Brain microvascular endothelial cell (primary cell): ENCODE measurements at regions not wholly inside any gene's neighbourhood (a gene's known extent, or its start where the extent isn't known, plus 50 kb on each side); places are given as distances from the start of the nearest gene placed in this dataset.

Experiments used
- DNase-seq: peaks from one replicate; pipeline ENCODE4 v3.0.0-alpha.2; 2020
- H3K27ac ChIP-seq: fragments of 250-450 bp; sonication (Bioruptor Pico); 2 replicates; pipeline ENCODE4 v1.5.1; 2020; ENCODE audit warnings: mild to moderate bottlenecking, moderate library complexity
- H3K27me3 ChIP-seq: fragments of 250-450 bp; sonication (Bioruptor Pico); replicated peaks from 2 replicates; pipeline ENCODE4 v1.5.1; 2020; ENCODE audit warnings: mild to moderate bottlenecking
- H3K36me3 ChIP-seq: fragments of 250-450 bp; sonication (Bioruptor Pico); replicated peaks from 2 replicates; pipeline ENCODE4 v1.5.1; 2020; ENCODE audit warnings: mild to moderate bottlenecking
- H3K4me3 ChIP-seq: 2 replicates; pipeline ENCODE4 v1.5.1; 2011; ENCODE audit warnings: low read depth, mild to moderate bottlenecking, control low read depth, low read length, moderate library complexity
- in situ Hi-C: cut with HindIII; loops from 2 replicates; pipeline ENCODE4 v1.10.0; 2017; ENCODE audit warnings: low sequenced_read_pairs, low pct_ligation_motif_present
- TF ChIP-seq, protein P1 (sequence below): IDR thresholded peaks from 2 replicates; pipeline ENCODE4 v1.5.1; 2011; ENCODE audit warnings: low read depth, mild to moderate bottlenecking, moderate library complexity, low read length, control low read depth, inconsistent platforms; ENCODE audit errors: missing control alignments

DNA sequence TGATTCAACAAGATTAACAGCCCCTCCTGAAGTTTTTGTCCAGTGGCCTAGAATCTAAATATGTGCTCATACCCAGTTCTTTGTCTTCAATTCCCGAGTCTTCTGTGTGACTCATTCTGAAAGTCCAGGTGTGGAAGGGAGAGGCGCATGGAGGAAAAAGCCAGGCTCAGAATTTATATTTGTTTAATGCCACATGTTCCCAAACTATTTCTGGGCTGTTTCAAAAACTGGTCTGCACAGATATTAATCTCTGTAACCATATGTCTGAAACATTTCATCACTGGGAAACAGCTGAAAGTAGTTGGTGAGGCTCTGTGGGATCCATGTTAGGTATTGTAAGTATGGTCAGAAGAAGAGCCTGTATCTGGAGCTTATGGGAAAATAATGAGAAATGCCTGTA is 266.0 kb downstream of the PAX1 start:
- H3K4me3 ChIP-seq, result no peak overlapping the region
- TF ChIP-seq, protein P1, sequence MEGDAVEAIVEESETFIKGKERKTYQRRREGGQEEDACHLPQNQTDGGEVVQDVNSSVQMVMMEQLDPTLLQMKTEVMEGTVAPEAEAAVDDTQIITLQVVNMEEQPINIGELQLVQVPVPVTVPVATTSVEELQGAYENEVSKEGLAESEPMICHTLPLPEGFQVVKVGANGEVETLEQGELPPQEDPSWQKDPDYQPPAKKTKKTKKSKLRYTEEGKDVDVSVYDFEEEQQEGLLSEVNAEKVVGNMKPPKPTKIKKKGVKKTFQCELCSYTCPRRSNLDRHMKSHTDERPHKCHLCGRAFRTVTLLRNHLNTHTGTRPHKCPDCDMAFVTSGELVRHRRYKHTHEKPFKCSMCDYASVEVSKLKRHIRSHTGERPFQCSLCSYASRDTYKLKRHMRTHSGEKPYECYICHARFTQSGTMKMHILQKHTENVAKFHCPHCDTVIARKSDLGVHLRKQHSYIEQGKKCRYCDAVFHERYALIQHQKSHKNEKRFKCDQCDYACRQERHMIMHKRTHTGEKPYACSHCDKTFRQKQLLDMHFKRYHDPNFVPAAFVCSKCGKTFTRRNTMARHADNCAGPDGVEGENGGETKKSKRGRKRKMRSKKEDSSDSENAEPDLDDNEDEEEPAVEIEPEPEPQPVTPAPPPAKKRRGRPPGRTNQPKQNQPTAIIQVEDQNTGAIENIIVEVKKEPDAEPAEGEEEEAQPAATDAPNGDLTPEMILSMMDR, result no peak
- in situ Hi-C loops, result no loop called here

DNA sequence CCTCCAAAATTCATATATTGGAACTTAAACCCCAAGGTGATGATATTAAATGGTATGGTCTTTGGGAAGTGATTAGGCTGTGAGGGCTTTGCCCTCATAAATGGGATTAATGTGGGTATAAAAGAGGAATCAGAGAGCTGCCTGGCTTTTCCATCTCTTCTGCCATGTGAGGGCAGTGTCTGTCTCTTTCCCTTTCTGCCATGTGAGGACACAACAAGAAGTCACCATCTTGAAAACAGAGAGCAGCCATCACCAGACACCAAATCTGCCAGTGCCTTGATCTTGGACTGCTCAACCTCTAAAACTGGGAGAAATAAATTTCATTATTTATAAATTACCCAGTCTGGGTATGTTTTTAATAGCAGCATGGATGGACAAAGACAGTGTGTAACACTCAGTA is 263.0 kb downstream of the PAX1 start:
- H3K36me3 ChIP-seq, result no peaks in the 10 kb centered on the region
- H3K27me3 ChIP-seq, result no peaks in the 10 kb centered on the region
- DNase-seq, result no peak
- H3K4me3 ChIP-seq, result no peak overlapping the region
- in situ Hi-C loops, result no loop called here
- H3K27ac ChIP-seq, result no peak overlapping the region
- TF ChIP-seq, protein P1, result no peak

More for the DNA sequence above, 266.0 kb downstream of the PAX1 start:
- Histone ChIP-seq H3K27me3 (no peaks in the 10 kb centered on the region), H3K27ac (no peak overlapping the region), H3K36me3 (no peaks in the 10 kb centered on the region)
- no peak for DNase-seq

DNA sequence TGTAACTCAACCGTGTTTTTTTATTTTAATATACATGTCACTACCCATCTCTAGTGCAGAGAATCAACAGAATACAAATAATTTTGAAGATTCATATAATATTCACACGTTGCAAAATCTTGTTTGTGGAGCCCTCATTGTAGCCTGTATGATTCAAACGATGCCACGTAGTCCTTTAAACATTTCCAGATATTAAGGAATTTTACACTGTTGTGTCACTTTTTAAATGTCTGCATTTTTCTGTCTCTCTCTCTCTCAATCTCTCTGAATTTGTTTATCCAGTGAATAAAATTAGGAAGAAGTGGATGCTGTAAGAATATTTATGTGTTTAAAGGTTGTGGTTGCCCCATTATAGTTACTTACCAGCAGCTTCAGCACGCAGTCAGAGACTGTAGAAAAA is 262.0 kb downstream of the PAX1 start:
- no peaks in the 10 kb centered on the region for H3K36me3 ChIP-seq
- DNase-seq, result no peak
- TF ChIP-seq, protein P1, result no peak
- no peak overlapping the region for H3K4me3 ChIP-seq
- no peaks in the 10 kb centered on the region for H3K27me3 ChIP-seq
- in situ Hi-C loops, result no loop called here
- no peak overlapping the region for H3K27ac ChIP-seq

DNA sequence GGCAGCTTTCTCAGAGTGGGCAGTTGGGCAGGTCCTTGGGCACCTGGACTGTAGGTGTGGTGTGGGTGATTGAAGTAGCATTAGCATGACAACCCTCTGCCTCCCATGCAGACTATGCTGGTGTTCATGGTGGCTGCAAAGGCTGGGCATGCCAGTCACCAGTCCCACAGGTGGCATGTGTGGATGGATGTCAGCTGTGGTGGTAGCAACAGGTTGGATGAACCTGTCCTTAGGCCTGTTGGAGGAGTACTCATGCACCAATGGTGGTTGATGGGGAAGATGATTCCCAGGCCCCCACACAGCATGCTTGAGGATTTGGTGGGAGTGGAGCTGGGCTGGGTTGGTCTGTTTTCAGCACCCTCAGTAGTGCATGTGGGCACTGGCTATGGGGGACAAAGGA is 251.1 kb downstream of the PAX1 start:
- TF ChIP-seq, protein P1, result no peak
- no peaks in the 10 kb centered on the region for H3K36me3 ChIP-seq
- no peaks in the 10 kb centered on the region for H3K27me3 ChIP-seq
- no peak for DNase-seq
- H3K4me3 ChIP-seq, result no peak overlapping the region
- in situ Hi-C loops, result no loop called here
- no peak overlapping the region for H3K27ac ChIP-seq

DNA sequence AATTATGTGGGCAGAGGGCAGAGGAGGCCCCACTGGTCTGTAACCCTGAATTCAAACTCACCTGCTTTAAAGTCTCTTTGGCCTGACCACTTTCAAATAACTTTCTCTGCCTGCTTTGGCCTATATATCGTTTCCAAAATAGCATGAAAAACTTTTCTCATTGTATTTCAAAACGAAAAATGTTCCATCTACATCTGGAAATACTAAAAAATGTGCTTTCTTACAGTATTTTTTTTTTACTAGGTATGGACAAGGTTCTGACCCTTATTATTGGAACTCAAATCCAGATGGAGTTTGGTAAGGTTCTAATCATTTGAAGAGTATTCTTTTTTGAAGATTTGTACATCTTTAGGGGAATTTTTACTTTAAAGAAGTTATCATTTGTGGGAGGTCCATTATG is 241.9 kb downstream of the PAX1 start:
- Histone ChIP-seq H3K36me3 (no peaks in the 10 kb centered on the region), H3K27ac (no peak overlapping the region), H3K4me3 (no peak overlapping the region), H3K27me3 (no peaks in the 10 kb centered on the region)
- in situ Hi-C loops, result no loop called here
- no peak for DNase-seq
- TF ChIP-seq, protein P1, result no peak

DNA sequence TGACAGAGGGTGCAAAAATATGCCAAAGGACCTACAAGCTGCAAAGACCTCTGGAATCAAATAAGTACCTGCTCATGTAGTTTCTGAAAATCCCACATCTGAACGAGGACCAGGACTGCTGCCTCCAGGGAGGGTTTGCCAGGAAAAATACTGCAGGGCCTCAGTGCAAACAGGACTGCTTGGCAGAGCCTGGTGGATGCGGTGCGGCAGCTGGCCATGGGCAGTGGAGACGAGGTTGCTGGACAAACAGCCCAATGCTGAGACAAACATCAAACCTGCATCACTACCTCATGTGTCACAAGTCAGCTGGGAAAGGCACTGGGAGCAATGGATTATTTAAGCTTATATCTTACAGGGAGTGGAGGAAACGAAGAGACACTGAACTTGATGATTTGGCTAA is 238.8 kb downstream of the PAX1 start:
- DNase-seq, result no peak
- Histone ChIP-seq H3K27ac (no peak overlapping the region), H3K4me3 (no peak overlapping the region), H3K27me3 (no peaks in the 10 kb centered on the region), H3K36me3 (no peaks in the 10 kb centered on the region)
- in situ Hi-C loops, result no loop called here
- TF ChIP-seq, protein P1, result no peak
